ENCODE measurements at regions not wholly inside any gene's neighbourhood (a gene's known extent, or its start where the extent isn't known, plus 50 kb on each side); places are given as distances from the start of the nearest gene placed in this dataset.

GRCh38 chr10:124307591-124307990, 111.1 kb downstream of the OAT start:
- TF ChIP-seq, protein P1, sequence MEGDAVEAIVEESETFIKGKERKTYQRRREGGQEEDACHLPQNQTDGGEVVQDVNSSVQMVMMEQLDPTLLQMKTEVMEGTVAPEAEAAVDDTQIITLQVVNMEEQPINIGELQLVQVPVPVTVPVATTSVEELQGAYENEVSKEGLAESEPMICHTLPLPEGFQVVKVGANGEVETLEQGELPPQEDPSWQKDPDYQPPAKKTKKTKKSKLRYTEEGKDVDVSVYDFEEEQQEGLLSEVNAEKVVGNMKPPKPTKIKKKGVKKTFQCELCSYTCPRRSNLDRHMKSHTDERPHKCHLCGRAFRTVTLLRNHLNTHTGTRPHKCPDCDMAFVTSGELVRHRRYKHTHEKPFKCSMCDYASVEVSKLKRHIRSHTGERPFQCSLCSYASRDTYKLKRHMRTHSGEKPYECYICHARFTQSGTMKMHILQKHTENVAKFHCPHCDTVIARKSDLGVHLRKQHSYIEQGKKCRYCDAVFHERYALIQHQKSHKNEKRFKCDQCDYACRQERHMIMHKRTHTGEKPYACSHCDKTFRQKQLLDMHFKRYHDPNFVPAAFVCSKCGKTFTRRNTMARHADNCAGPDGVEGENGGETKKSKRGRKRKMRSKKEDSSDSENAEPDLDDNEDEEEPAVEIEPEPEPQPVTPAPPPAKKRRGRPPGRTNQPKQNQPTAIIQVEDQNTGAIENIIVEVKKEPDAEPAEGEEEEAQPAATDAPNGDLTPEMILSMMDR (conservative IDR thresholded peaks at IDR 0.05; ENCODE audit: low read depth, low read length): no peak
- TF ChIP-seq POLR2A (IDR thresholded peaks at IDR 0.05; ENCODE audit: low read depth, low read length): no peak
